ENCODE measurements at regions not wholly inside any gene's neighbourhood (a gene's known extent, or its start where the extent isn't known, plus 50 kb on each side); places are given as distances from the start of the nearest gene placed in this dataset.

DNA sequence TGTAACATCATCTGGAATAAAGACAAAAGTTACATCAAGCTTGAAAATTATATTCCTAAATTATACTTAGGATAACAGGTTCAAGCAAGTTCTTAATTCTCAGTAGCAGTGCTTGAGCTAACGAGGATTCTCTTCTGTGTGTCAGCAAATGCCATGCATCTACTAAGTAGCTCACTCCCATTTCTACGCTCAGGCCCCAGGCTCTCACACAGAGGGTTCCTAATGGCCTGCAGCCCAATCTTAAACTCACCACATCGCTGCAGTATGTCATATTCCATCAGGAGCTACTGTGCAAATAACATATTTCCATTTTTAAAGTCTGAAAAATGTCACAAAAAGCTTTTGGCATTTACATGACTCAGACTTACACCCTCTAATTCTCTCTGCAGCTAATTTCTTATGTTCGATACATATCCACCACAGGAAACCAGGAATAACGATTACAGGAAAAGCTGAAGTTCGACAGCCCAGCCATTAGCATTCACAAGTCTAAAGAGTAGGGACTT, 474.8 kb downstream of the EFNA5 start:
- TF ChIP-seq CTCF (IDR thresholded peaks at IDR 0.05) = no peak
- TF ChIP-seq POLR2A (IDR thresholded peaks at IDR 0.05) = no peak
- TF ChIP-seq POLR2AphosphoS5 (IDR thresholded peaks at IDR 0.05) = no peak
- no peak for TF ChIP-seq EP300 (IDR thresholded peaks at IDR 0.05)

Measured in stomach (tissue), 4 donors.